GM19351 (cell line): ENCODE measurements at regions not wholly inside any gene's neighbourhood (a gene's known extent, or its start where the extent isn't known, plus 50 kb on each side); places are given as distances from the start of the nearest gene placed in this dataset.
"Not testable (repeated sequence)": the region's sequence is repeated elsewhere in the genome, so short reads cannot be mapped to it uniquely, and the experiment has no call there.

ENCODE experiments used
- ATAC-seq: cut with Tn5 transposase; IDR thresholded peaks from one replicate; pipeline ENCODE4 v1.9.1; 2021; ENCODE audit warnings: mild to moderate bottlenecking, moderate library complexity; ENCODE audit not compliant: unreplicated experiment

GRCh38 chr9:36521148-36521547 is 51.5 kb upstream of the MELK start:
- no peak for ATAC-seq

GRCh38 chr9:36517131-36517530 is 55.6 kb upstream of the MELK start:
- no peak for ATAC-seq

GRCh38 chr9:36504156-36504555 is 68.5 kb upstream of the MELK start:
- no peak for ATAC-seq

GRCh38 chr9:36503172-36504088 is 69.3 kb upstream of the MELK start:
- no peak for ATAC-seq

- ATAC-seq, result no peak
These were observed 71.0 kb upstream of the MELK start for GRCh38 chr9:36501727-36502126.

GRCh38 chr9:36500931-36501330 is 71.8 kb upstream of the MELK start:
- not testable (repeated sequence) for ATAC-seq

GRCh38 chr9:36499174-36499890 is 73.4 kb upstream of the MELK start:
- ATAC-seq, result no peak

- ATAC-seq, result not testable (repeated sequence)
These were observed 79.1 kb upstream of the MELK start for GRCh38 chr9:36493564-36493963.

- ATAC-seq, result no peak
These were observed 79.8 kb upstream of the MELK start for GRCh38 chr9:36492865-36493264.

- no peak for ATAC-seq
These were observed 83.2 kb upstream of the MELK start for GRCh38 chr9:36489453-36489852.

GRCh38 chr9:36488389-36488756 is 84.3 kb upstream of the MELK start:
- ATAC-seq, result no peak

- peak; percentile 88 for ATAC-seq
These were observed 85.0 kb upstream of the MELK start for GRCh38 chr9:36487482-36488388.

- peak; percentile 46 for ATAC-seq
These were observed 85.7 kb upstream of the MELK start for GRCh38 chr9:36486933-36487481.

- no peak for ATAC-seq
These were observed 86.3 kb upstream of the MELK start for GRCh38 chr9:36486329-36486932.

GRCh38 chr9:36485647-36486328 is 85.7 kb upstream of the RNF38 start:
- ATAC-seq, result no peak

- ATAC-seq, result no peak
These were observed 84.1 kb upstream of the RNF38 start for GRCh38 chr9:36484124-36484523.

GRCh38 chr9:36479101-36479500 is 79.0 kb upstream of the RNF38 start:
- no peak for ATAC-seq

- ATAC-seq, result no peak
These were observed 71.3 kb upstream of the RNF38 start for GRCh38 chr9:36471359-36471758.

- ATAC-seq, result peak; percentile 96
These were observed 70.7 kb upstream of the RNF38 start for GRCh38 chr9:36470643-36471290.
